Stomach (tissue), 4 donors: ENCODE measurements at regions not wholly inside any gene's neighbourhood (a gene's known extent, or its start where the extent isn't known, plus 50 kb on each side); places are given as distances from the start of the nearest gene placed in this dataset.

ENCODE experiments used
- EP300 ChIP-seq: sonication (generic); formaldehyde crosslinking; IDR thresholded peaks from one replicate; pipeline ENCODE4 v1.6.1; 2017; ENCODE audit warnings: antibody characterized with exemption
- POLR2A ChIP-seq, 4 donors: fragments of 450-650 bp; IDR thresholded peaks; one replicate each; pipeline ENCODE4 v1.6.1; 2016; ENCODE audit warnings: antibody characterized with exemption in 4 of 4, control low read depth in 2 of 4, mild to moderate bottlenecking in 1 of 4, moderate library complexity in 1 of 4
- POLR2AphosphoS5 ChIP-seq, 3 donors: sonication (generic); formaldehyde crosslinking; IDR thresholded peaks; one replicate each; pipeline ENCODE4 v1.6.1; 2016; ENCODE audit warnings: antibody characterized with exemption in 3 of 3
- TF ChIP-seq, protein P1 (sequence below), 7 experiments: fragments of 450-650 bp in 4 of 7; fragments of 200-600 bp in 3 of 7; sonication (generic) in 3 of 7; IDR thresholded peaks; one replicate each; pipeline ENCODE4 v1.5.1; 2016 to 2019; ENCODE audit warnings: antibody characterized with exemption in 7 of 7, control low read depth in 2 of 7, mild to moderate bottlenecking in 1 of 7

DNA sequence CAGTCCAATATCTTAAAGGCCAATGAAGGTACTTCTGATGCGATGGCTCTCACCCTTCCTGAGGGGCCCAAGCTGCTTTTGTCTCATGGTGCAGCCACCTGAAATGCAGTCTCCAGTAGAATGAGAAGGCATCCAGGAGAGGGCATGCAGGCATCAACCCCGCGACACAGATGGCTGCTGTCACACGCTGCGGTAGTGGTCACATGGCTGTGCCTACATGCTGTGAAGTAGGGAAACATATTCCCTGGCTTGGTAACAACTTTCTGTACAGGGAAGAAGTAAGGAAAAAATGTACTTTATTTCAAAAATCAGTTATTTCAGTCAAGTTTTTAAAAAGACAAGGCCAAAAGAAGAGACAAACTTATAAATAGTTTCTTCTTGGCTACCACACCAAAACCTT is 139.9 kb downstream of the TRIML1 start:
- TF ChIP-seq, protein P1, sequence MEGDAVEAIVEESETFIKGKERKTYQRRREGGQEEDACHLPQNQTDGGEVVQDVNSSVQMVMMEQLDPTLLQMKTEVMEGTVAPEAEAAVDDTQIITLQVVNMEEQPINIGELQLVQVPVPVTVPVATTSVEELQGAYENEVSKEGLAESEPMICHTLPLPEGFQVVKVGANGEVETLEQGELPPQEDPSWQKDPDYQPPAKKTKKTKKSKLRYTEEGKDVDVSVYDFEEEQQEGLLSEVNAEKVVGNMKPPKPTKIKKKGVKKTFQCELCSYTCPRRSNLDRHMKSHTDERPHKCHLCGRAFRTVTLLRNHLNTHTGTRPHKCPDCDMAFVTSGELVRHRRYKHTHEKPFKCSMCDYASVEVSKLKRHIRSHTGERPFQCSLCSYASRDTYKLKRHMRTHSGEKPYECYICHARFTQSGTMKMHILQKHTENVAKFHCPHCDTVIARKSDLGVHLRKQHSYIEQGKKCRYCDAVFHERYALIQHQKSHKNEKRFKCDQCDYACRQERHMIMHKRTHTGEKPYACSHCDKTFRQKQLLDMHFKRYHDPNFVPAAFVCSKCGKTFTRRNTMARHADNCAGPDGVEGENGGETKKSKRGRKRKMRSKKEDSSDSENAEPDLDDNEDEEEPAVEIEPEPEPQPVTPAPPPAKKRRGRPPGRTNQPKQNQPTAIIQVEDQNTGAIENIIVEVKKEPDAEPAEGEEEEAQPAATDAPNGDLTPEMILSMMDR (IDR thresholded peaks at IDR 0.05): no peak
- TF ChIP-seq POLR2A (IDR thresholded peaks at IDR 0.05): no peak
- no peak for TF ChIP-seq POLR2AphosphoS5 (IDR thresholded peaks at IDR 0.05)
- no peak for TF ChIP-seq EP300
